Upper lobe of right lung (tissue), 1 donor: ENCODE measurements at regions not wholly inside any gene's neighbourhood (a gene's known extent, or its start where the extent isn't known, plus 50 kb on each side); places are given as distances from the start of the nearest gene placed in this dataset.

Experiments
- ATAC-seq: fragments of 200-7000 bp; cut with Tn5 transposase; one replicate; pipeline ENCODE4 v1.9.1; 2020; ENCODE audit warnings: mild to moderate bottlenecking, moderate library complexity
- DNase-seq: peaks from one replicate; pipeline ENCODE4 v3.0.0-alpha.2; 2020
- H3K27ac ChIP-seq: fragments of 200-600 bp; one replicate; pipeline ENCODE4 v1.8.0; 2022
- H3K27me3 ChIP-seq: fragments of 200-600 bp; one replicate; pipeline ENCODE4 v1.8.0; 2022; ENCODE audit warnings: mild to moderate bottlenecking
- H3K36me3 ChIP-seq: fragments of 200-600 bp; one replicate; pipeline ENCODE4 v1.8.0; 2022
- H3K4me1 ChIP-seq: fragments of 200-600 bp; one replicate; pipeline ENCODE4 v1.8.0; 2022
- H3K4me3 ChIP-seq: fragments of 200-600 bp; one replicate; pipeline ENCODE4 v1.8.0; 2022; ENCODE audit warnings: mild to moderate bottlenecking
- H3K9me3 ChIP-seq: fragments of 200-600 bp; one replicate; pipeline ENCODE4 v1.8.0; 2022
- intact Hi-C: fragments of 100-400 bp; cut with DNase I; formaldehyde crosslinking; loops from one replicate; pipeline ENCODE4 v1.11.0; 2022
- TF ChIP-seq, protein P1 (sequence below): fragments of 200-600 bp; IDR thresholded peaks from one replicate; pipeline ENCODE4 v1.8.0; 2022; ENCODE audit warnings: antibody characterized with exemption
- donor health status: DM: no; HTN: yes; CAD: no; lungs with severe emphysema.

DNA sequence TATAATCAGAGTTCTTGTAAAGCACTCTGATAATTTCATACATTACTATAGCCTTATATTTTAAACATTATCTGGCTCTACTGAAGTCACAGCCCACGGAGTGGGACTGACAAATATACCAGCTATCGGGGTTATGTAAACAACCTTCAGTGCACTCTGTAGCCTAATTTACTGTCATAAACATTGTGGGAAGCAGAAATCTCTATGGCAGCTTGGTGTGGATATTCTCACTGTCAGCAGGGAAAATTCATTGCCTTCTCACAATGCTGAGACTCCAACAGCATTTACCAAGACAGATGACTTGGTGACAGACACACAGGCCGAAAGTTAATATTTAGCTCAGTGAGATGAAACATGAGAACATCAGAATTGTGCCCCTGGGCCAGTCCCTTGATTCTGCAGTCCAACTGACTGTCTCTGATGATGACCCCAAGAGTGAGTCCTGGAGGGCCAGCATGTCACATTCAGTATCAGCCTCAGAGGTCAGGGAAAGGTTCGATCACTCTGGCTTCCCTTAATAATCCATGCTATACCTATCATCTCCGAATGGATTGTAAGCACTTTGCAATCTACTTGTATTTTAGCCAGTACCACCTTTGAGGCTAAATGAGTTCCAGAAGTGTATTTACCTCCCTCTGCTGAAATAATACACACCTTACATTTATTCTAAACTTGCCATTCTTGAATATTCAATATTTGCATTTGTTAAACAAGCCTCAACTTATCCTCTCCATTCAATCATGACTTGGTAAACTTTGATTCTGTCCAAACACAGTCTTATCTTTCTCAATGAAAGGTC lies 146.2 kb upstream of the OSR1 start:
- H3K36me3 ChIP-seq = no peaks in the 10 kb centered on the region
- TF ChIP-seq, protein P1, sequence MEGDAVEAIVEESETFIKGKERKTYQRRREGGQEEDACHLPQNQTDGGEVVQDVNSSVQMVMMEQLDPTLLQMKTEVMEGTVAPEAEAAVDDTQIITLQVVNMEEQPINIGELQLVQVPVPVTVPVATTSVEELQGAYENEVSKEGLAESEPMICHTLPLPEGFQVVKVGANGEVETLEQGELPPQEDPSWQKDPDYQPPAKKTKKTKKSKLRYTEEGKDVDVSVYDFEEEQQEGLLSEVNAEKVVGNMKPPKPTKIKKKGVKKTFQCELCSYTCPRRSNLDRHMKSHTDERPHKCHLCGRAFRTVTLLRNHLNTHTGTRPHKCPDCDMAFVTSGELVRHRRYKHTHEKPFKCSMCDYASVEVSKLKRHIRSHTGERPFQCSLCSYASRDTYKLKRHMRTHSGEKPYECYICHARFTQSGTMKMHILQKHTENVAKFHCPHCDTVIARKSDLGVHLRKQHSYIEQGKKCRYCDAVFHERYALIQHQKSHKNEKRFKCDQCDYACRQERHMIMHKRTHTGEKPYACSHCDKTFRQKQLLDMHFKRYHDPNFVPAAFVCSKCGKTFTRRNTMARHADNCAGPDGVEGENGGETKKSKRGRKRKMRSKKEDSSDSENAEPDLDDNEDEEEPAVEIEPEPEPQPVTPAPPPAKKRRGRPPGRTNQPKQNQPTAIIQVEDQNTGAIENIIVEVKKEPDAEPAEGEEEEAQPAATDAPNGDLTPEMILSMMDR = no peak
- DNase-seq (no peak), ATAC-seq (no peak)
- H3K27me3 ChIP-seq = no peaks in the 10 kb centered on the region
- no peak overlapping the region for H3K4me3 ChIP-seq
- intact Hi-C loops = no loop called here
- H3K4me1 ChIP-seq = no peaks in the 10 kb centered on the region
- H3K9me3 ChIP-seq = no peaks in the 10 kb centered on the region
- H3K27ac ChIP-seq = no peak overlapping the region

DNA sequence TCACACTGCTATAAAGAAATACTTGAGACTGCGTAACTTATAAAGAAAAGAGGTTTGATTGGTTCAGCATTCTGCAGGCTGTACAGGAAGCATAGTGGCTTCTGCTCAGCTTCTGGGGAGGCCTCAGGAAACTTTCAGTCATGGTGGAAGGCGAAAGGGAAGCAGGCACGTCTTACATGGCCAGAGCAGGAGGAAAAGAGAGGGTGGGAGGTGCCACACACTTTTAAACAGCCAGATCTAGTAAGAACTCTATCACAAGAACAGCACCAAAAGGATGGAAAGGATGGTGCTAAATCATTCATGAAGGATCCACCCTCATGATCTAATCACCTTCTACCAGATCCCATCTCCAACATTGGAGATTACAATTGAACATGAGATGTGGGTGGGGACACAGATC lies 145.5 kb upstream of the OSR1 start:
- DNase-seq (no peak), ATAC-seq (no peak)
- Histone ChIP-seq H3K27ac (no peak overlapping the region), H3K27me3 (no peaks in the 10 kb centered on the region), H3K4me1 (no peaks in the 10 kb centered on the region), H3K36me3 (no peaks in the 10 kb centered on the region), H3K9me3 (no peaks in the 10 kb centered on the region), H3K4me3 (no peak overlapping the region)
- TF ChIP-seq, protein P1 = no peak
- intact Hi-C loops = no loop called here

DNA sequence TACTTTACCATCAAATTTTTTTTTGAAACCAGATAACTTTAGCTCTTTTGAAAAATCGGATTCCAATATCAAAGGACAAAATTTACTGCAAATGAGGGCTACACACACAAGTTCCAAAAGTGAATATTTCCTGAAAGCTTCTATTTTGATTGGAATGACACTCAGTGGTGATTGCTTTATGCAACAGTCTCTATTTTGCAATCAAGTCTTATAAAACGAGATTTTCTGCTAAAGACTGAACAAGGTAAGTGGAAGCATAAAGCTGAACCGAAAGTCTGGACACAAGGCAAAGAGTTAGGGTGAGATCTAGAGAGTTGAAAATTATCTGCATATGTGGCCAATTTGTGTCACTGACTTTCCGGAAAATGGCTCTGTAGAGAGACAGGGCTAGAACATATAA lies 145.0 kb upstream of the OSR1 start:
- Histone ChIP-seq H3K27me3 (no peaks in the 10 kb centered on the region), H3K27ac (no peak overlapping the region), H3K9me3 (no peaks in the 10 kb centered on the region), H3K4me3 (no peak overlapping the region), H3K36me3 (no peaks in the 10 kb centered on the region), H3K4me1 (no peaks in the 10 kb centered on the region)
- intact Hi-C loops = no loop called here
- DNase-seq (no peak), ATAC-seq (no peak)
- TF ChIP-seq, protein P1 = no peak

DNA sequence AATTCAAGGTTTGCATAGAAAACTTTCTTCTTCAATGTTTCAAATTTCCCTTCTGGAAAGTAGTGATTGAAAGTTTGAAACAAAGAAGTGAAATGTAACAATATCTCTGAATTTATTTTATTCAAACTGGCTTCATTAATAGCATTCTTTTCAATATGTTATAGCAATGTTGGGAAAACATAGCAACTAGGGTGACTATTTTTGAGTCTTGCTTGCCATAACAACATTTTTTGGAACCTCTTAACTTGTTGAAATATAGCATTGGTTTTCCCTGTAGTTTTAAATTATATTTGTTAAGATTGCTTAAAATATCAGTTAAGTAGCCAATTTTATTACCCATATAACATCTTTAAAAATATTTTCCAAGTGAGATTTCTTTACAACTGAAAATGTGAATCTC lies 141.7 kb upstream of the OSR1 start:
- TF ChIP-seq, protein P1 = no peak
- H3K9me3 ChIP-seq = no peaks in the 10 kb centered on the region
- intact Hi-C loops = no loop called here
- DNase-seq = no peak
- H3K36me3 ChIP-seq = no peaks in the 10 kb centered on the region
- no peak overlapping the region for H3K27ac ChIP-seq
- no peaks in the 10 kb centered on the region for H3K27me3 ChIP-seq
- H3K4me1 ChIP-seq = no peaks in the 10 kb centered on the region
- no peak overlapping the region for H3K4me3 ChIP-seq
- no peak for ATAC-seq

DNA sequence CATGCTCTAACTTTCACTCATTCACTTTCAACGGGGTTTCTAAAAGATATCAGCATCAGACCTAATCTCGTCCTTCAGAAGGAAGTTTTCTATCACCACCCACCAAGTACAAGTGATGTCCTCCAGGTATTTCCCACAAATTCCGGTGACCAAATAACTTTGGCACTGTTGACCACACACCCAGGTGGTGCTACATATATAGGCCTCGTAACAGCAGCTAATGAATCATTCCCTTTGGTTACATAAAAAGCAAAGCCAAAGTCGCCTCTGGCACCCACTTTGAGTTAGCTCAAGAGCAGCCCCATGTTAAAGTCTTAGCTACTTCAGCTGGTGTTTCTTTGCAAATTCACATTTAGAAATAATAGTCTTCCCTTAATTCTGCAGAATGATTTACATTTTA lies 138.2 kb upstream of the OSR1 start:
- Histone ChIP-seq H3K36me3 (no peaks in the 10 kb centered on the region), H3K27ac (no peak overlapping the region), H3K27me3 (no peaks in the 10 kb centered on the region), H3K4me1 (no peaks in the 10 kb centered on the region), H3K9me3 (no peaks in the 10 kb centered on the region), H3K4me3 (no peak overlapping the region)
- no peak for ATAC-seq
- TF ChIP-seq, protein P1 = no peak
- intact Hi-C loops = no loop called here
- DNase-seq = no peak

DNA sequence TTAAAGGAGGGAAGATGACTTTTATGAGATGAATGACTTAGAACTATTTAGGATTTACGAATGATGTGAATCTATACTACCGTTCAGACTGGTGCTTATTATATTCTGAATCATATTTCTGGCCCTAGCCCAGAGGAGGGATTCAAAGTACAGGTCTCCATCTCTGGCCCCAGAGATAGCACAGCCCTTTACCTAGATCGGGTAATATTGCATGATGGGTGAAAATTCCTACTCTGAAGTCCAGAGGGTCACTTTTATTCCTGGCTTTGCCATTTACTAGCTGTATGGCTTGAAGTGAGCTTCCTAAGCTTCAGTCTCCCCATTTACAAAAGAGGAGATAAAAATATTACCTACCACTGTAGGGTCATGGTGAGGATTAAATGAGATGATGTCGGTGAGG lies 135.8 kb upstream of the OSR1 start:
- Histone ChIP-seq H3K4me1 (no peaks in the 10 kb centered on the region), H3K27ac (no peak overlapping the region), H3K36me3 (no peaks in the 10 kb centered on the region), H3K27me3 (no peaks in the 10 kb centered on the region), H3K9me3 (no peaks in the 10 kb centered on the region), H3K4me3 (no peak overlapping the region)
- no peak for ATAC-seq
- intact Hi-C loops = no loop called here
- TF ChIP-seq, protein P1 = no peak
- DNase-seq = no peak
